Keratinocyte (primary cell): ENCODE measurements at regions not wholly inside any gene's neighbourhood (a gene's known extent, or its start where the extent isn't known, plus 50 kb on each side); places are given as distances from the start of the nearest gene placed in this dataset.

Experiments
- DNase-seq: peaks from one replicate; pipeline ENCODE4 v3.0.0-alpha.2; 2011; ENCODE audit warnings: low read depth, missing footprints, low spot score
- FAIRE-seq: peaks from 2 replicates; lab custom pipeline; 2011; peaks lifted over from hg19 to GRCh38; lab: Jason Lieb, UNC
- H2AFZ ChIP-seq: 2 replicates; pipeline ENCODE4 v1.6.0; 2012; ENCODE audit warnings: low read length, control low read depth, inconsistent platforms; ENCODE audit not compliant: control insufficient read depth
- H3K27ac ChIP-seq: 2 replicates; pipeline ENCODE4 v1.5.1; 2011; ENCODE audit warnings: low read length; ENCODE audit not compliant: control insufficient read depth, insufficient read depth
- H3K27me3 ChIP-seq: 3 replicates; pipeline ENCODE4 v1.6.0; 2011; ENCODE audit warnings: low read length; ENCODE audit not compliant: control insufficient read depth, insufficient read depth; ENCODE audit errors: extremely low read depth
- H3K36me3 ChIP-seq, 2 experiments: 2 replicates in 1 of 2; 3 replicates in 1 of 2; pipeline ENCODE4 v1.5.1; 2011; ENCODE audit warnings: low read length in 2 of 2, mild to moderate bottlenecking in 1 of 2; ENCODE audit not compliant: control insufficient read depth in 2 of 2, insufficient read depth in 2 of 2; ENCODE audit errors: extremely low read depth in 1 of 2
- H3K4me1 ChIP-seq: 3 replicates; pipeline ENCODE4 v1.5.1; 2011; ENCODE audit warnings: low read length; ENCODE audit not compliant: control insufficient read depth, insufficient read depth; ENCODE audit errors: extremely low read depth
- H3K4me2 ChIP-seq: 3 replicates; pipeline ENCODE4 v1.6.0; 2011; ENCODE audit warnings: low read depth, low read length; ENCODE audit not compliant: control insufficient read depth, insufficient read depth; ENCODE audit errors: extremely low read depth
- H3K4me3 ChIP-seq, 3 experiments: fragments of 200-600 bp in 1 of 3; sonication (generic) in 1 of 3; 2 replicates in 2 of 3; 3 replicates in 1 of 3; pipeline ENCODE4 v1.5.1; 2011 to 2016; ENCODE audit warnings: low read length in 3 of 3, mild to moderate bottlenecking in 3 of 3, control low read depth in 2 of 3, inconsistent platforms in 1 of 3, low read depth in 1 of 3, mixed read lengths in 1 of 3, mixed run types in 1 of 3, moderate library complexity in 1 of 3; ENCODE audit not compliant: control insufficient read depth in 2 of 3, insufficient read depth in 2 of 3; ENCODE audit errors: extremely low read depth in 1 of 3
- H3K79me2 ChIP-seq: 2 replicates; pipeline ENCODE4 v1.6.0; 2012; ENCODE audit warnings: low read length; ENCODE audit not compliant: control insufficient read depth, insufficient read depth
- H3K9ac ChIP-seq: 3 replicates; pipeline ENCODE4 v1.6.0; 2011; ENCODE audit warnings: low read length; ENCODE audit not compliant: control insufficient read depth, insufficient read depth; ENCODE audit errors: extremely low read depth
- H3K9me1 ChIP-seq: 3 replicates; pipeline ENCODE4 v1.6.0; 2011; ENCODE audit warnings: low read length; ENCODE audit not compliant: control insufficient read depth, insufficient read depth; ENCODE audit errors: extremely low read depth
- H3K9me3 ChIP-seq: 2 replicates; pipeline ENCODE4 v1.5.1; 2012; ENCODE audit warnings: low read depth, low read length; ENCODE audit not compliant: control insufficient read depth
- H4K20me1 ChIP-seq: 3 replicates; pipeline ENCODE4 v1.6.0; 2011; ENCODE audit warnings: low read length; ENCODE audit not compliant: control insufficient read depth, insufficient read depth; ENCODE audit errors: extremely low read depth
- CTCF ChIP-seq, 3 experiments: IDR thresholded peaks in 1 of 3; conservative IDR thresholded peaks in 1 of 3; optimal IDR thresholded peaks in 1 of 3; 2 replicates in 2 of 3; 3 replicates in 1 of 3; pipeline versions ENCODE3 to v1.5.1; 2011; ENCODE audit warnings: low read length in 3 of 3, mild to moderate bottlenecking in 3 of 3, moderate library complexity in 2 of 3, control low read depth in 1 of 3, inconsistent platforms in 1 of 3; ENCODE audit not compliant: insufficient read depth in 2 of 3; ENCODE audit errors: extremely low read depth in 1 of 3
- EZH2 ChIP-seq: IDR thresholded peaks from one replicate; pipeline ENCODE4 v1.6.1; 2012; ENCODE audit warnings: inconsistent platforms, mild to moderate bottlenecking, low read length, moderate library complexity
- dilution Hi-C: fragments of 300-500 bp; cut with MboI; formaldehyde crosslinking; loops from one replicate; pipeline ENCODE4 v1.7.0; 2020; ENCODE audit warnings: low sequenced_read_pairs; ENCODE audit not compliant: extremely low pct_ligation_motif_present

- dilution Hi-C loops = no loop called here
- Histone ChIP-seq H3K9me3 (no peaks in the 10 kb centered on the region), H3K27ac (no peak overlapping the region), H3K27me3 (no peaks in the 10 kb centered on the region), H4K20me1 (no peaks in the 10 kb centered on the region), H3K9me1 (no peaks in the 10 kb centered on the region), H2AFZ (no peak overlapping the region), H3K9ac (no peak overlapping the region), H3K36me3 (no peaks in the 10 kb centered on the region), H3K4me1 (no peaks in the 10 kb centered on the region), H3K4me2 (no peak overlapping the region), H3K79me2 (no peaks in the 10 kb centered on the region), H3K4me3 (no peak overlapping the region)
- no peak for FAIRE-seq
- no peak for DNase-seq
- TF ChIP-seq EZH2 (no peak), CTCF (optimal IDR thresholded peaks at IDR 0.05 in 1 of 3, IDR thresholded peaks at IDR 0.05 in 1 of 3, conservative IDR thresholded peaks at IDR 0.05 in 1 of 3; ENCODE audit: extremely low read depth in 1 of 3, insufficient read depth in 2 of 3, low read length in 3 of 3) (no peak)
Measured at GRCh38 chr14:106058342-106058741, 532.0 kb downstream of the TMEM121 start.

GRCh38 chr14:106060276-106060975 is 534.0 kb downstream of the TMEM121 start:
- no peak for FAIRE-seq

More at GRCh38 chr14:106060276-106060975, 534.0 kb downstream of the TMEM121 start:
- TF ChIP-seq CTCF (optimal IDR thresholded peaks at IDR 0.05 in 1 of 3, IDR thresholded peaks at IDR 0.05 in 1 of 3, conservative IDR thresholded peaks at IDR 0.05 in 1 of 3; ENCODE audit: extremely low read depth in 1 of 3, insufficient read depth in 2 of 3, low read length in 3 of 3) (no peak), EZH2 (no peak)
- Histone ChIP-seq H4K20me1 (no peaks in the 10 kb centered on the region), H3K79me2 (no peaks in the 10 kb centered on the region), H3K4me2 (no peak overlapping the region), H3K4me1 (no peaks in the 10 kb centered on the region), H3K27me3 (no peaks in the 10 kb centered on the region), H3K9me3 (no peaks in the 10 kb centered on the region), H3K4me3 (no peak overlapping the region), H2AFZ (no peak overlapping the region), H3K9me1 (no peaks in the 10 kb centered on the region), H3K27ac (no peak overlapping the region), H3K36me3 (no peaks in the 10 kb centered on the region), H3K9ac (no peak overlapping the region)
- DNase-seq = no peak
- dilution Hi-C loops = no loop called here
